Inflammatory macrophage (primary cell): ENCODE measurements at regions not wholly inside any gene's neighbourhood (a gene's known extent, or its start where the extent isn't known, plus 50 kb on each side); places are given as distances from the start of the nearest gene placed in this dataset.

Source experiments
- DNase-seq, 2 donors: peaks; one replicate each; pipeline ENCODE4 v3.0.0-alpha.2; 2020 to 2022

DNA sequence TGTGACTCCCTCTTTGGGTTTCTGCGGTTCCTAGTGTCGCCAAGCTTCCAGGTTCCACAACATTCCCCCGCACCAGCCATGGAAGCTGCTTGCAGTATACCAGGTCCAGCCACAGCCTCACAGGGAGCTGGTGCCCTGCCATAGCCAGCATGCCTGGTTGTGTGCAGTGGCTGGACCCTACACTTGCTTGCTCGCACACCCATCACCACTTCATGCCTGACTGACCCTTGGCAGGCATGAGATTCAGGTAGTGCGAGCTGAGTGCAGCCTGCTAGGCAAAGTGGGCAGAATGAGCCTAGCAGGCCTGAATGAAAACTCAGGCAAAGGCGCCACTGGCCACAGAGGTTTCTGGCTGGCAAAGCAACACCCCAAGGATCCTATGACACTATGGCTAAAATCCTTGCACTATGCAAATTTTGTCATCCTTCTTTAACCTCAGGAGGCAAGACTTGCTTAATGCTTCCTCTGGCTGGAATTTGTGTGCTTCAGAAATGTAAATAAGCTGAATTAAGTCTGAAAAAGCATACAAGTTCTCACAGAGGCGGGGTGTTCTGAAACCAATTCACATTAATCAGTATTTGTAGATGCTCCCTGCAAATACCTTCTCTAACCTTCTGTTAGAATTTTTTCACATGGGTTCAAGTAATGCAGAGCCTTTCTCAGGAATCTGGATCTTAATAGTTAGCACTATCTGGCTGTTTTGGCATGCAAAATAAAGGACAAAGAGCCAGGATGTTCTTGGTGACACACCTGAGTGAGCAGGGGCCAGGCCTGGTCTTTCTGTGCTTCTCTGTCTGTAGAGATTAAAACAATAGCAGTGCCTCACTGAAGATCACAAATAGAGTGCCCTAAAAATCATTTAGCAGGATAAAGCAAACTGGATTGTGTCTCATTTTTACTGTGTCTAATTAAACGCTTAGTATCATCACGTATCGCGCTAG is 256.9 kb downstream of the GPATCH2 start:
- no peak for DNase-seq

DNA sequence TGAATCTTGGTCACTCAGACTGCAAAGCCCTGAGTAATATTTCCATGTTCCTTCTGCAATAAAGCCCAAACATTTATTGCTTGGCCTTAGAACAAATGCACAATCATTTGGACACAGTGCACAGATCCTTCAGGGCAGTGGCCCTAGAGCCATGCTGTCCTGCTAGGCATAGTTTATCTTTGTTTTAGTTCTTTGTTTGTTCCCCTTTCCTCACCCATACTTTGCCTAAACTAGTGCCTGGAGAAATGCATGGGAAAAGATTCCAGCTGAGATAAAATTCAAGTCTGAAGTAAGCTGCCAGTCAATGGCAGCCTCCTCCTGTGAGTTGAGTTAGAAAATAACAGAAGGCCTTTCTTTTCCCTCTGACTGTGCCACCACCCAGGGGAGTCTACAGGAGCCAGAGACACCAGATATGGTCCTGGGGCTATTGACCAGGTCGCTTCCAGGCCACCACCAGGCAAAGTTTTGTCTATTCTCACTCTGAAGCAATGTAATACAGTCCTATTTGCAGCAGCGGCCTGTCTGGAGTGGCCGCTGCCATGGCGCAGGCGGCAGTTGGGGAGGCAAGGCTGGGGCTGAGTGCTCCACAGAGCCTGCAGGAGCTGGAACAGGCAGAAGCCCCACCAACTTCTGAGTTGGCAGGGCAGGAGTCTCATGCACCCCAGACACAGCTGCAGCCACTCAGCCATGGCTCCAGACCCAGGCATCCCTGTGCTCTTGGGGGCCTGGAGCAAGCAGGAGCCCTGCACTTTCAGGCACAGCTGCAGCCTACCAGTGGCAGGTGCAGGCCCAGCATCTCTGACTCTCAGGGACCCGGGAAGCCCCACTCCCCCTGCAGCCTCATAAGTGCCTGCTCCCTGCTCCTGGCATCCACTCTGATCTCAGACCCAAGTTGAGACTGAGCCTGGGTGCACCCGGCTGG is 258.6 kb downstream of the GPATCH2 start:
- no peak for DNase-seq

DNA sequence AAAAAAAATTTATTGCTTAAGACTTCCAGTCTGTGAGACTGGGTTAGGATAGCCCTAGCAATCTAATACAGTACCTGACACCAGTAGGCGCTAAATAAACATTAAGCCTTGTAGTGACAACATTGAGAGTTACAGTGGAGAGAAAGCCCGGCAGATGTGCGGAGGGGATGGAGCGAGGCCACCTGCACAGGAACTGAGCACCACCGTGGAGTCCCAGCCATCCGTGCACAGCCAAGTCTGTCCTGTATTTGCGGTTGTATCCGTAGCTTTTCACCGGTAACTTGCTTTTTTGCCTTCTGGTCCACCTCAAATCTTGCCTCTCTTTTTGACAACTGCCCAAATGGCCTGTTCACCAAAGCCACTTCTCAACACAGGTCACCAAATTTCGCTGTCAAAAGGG is 260.1 kb downstream of the GPATCH2 start:
- no peak for DNase-seq

DNA sequence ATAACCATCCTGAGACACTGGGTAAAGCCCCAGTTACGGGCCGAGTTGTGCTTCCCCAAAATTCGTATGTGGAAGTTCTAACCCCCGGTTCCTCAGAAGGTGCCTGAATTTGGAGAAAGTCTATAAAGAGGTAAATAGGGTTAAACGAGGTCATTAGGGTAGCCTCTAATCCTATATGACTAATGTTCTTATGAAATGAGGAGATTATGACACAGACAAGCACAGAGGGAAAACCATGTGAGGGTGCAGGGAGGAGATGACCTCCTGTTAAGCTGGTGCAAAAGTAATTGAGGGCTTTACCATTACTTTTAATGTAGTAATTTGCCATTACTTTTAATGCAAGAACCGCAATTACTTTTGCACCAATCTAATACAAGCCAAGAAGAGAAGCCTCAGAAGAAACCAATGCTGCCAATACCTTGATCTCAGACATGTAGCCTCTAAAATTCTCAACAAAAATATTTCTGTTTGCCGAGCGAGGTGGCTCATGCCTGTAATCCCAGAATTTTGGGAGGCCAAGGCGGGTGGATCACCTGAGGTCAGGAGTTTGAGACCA is 260.8 kb downstream of the GPATCH2 start:
- no peak for DNase-seq

DNA sequence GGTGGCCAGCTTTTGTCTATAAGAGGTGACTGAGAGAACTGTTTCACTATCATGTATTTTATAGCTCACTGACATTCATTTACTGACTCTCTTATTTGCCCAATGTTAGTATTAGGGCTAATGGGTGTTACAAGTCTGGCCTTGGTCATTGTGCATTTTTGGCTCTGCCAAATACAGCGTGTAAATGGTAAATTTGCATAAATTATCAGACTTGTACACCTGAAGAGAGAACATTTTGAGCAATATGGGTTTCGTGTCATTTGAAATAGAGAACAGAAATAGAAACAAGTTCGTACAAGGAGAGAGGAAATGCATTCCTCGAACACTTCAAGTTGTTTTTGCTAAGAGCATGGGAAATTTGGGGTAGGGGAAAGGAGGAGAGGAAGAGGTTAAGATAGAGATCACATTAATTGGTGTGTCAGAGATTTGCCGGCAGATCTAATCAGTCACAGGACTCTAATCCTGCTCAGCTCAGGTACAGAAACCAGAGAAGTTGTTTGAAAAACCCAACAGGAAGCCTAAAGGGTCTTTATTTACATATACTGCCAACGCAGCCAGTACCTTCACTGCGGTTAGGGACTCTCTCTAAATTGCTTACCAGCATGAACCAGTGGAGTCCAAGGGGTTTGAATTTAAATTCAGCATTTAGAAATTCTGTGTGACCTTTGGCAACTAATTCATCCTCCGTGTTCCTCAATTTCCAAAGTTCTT is 261.5 kb downstream of the GPATCH2 start:
- no peak for DNase-seq

DNA sequence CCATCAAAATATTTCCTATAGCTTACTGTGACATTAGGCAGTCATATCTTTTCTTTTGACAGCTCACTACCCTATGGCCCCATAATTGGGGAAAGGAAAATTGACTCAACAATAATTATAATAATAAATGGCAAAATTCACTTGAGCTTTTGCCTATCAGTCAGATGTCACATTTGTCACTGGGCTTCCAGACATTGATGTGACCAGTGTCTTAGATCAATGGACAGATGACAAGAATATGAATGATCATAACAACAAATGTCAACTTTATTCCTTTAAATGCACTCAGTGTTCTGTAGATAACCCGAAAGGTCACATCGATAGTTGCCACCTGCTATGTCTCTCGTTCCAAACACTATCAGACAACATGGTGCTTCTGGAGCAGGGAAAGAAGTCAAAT is 266.7 kb downstream of the GPATCH2 start:
- no peak for DNase-seq

DNA sequence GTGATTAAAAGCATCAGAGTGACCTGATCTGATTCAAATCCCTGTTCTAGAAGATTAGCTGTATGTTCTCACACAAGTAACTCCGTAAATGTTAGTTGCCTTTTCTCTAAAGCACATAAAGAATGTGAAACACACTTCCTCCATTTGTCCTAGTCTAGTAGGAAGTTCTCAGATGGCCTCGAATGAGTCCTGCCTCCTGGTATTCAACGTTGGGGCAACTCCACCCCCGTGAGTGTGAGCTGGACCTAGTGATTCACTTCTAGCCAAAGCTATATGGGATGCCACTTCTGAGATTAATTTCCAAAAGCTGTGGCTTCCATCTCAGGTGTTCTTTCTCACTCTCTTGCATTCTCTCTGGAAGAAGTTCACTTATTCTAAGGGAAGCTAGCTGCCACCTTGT is 267.6 kb downstream of the GPATCH2 start:
- DNase-seq = no peak

DNA sequence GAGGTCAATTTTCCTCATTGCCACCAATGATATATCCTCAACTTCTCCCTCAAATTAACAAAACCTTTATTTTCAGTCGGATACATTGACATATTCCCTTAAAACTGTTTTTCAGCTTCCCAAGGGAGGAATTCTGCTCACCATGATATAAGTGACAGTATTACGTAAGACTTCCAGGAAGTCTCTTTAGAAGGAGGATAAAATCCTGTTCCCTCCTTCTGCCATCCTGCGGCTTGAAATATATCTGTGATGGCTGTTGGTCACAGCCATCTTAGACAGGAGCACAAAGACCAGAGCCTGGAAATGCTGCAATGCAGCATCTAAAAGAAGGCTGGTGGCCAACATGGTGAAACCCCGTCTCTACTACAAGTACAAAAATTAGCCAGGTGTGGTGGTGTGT is 270.4 kb downstream of the GPATCH2 start:
- DNase-seq = no peak

DNA sequence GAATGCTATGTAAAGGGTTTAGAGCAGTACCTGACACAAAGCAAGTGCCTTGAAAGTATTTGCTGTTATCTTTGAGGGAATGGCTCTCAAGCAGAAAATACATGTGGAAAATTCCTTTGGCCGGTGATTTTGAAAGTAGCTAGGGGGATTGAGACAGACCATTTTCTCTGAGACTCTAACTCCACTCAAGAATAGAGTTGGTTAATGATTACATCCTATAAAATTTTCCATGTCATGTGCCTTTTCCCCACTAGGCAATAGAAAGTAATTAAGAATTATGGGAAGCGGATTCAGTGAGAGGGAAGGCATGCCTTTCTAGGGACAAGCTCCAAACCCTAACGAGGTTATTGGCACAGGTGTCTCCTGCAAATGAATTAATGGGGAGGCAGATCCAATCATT is 276.0 kb downstream of the GPATCH2 start:
- no peak for DNase-seq

DNA sequence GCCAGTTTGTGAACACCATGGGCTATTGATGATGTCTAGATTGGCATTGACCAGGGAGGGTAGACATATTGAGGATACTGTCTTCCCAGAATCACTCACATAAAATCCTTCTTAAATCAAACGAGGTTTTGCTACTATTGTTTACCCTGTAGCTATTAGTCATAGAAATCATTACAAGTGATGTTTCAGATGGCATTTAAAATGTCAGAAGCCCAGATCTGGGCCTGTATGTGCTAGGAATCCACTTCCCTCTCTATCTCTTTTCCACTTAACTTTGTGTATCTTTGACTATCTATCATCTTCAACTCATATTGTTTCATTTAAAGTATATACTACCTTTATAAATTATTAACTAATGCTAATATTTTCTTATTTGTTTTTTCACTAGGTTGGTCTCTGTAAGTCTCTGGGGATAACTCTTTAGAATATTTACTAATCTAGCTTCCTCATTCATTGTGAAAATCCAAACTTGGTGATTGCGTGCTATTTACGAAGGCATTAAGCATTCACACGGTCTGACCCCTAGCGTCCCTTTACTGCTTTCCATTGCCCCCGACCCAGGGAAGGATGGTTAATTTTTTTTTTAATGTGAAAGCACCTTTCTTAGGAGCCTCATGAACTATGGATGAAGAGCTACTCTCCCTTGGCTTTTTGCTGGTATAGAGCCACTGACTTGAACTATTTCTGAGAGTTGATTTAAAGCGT is 281.8 kb downstream of the GPATCH2 start:
- no peak for DNase-seq

DNA sequence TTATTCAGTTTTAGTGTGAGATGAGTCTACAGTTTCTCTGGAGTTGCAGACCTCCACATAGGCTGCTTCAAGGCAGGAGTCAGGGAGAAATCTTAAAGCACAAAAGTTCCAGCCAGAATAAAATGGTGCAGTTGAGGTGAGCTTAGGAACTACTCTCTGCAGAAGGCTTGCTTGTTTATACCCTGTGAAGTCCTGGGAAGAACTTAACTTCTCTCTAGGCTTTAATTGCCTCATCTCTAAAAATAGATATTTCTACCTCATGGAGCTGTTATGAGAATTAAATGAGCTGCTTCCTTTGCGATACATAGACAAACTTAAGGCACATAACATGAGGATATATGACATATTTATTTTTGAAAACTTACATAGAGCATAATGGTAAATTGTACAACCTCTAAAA is 286.2 kb downstream of the GPATCH2 start:
- DNase-seq = no peak

DNA sequence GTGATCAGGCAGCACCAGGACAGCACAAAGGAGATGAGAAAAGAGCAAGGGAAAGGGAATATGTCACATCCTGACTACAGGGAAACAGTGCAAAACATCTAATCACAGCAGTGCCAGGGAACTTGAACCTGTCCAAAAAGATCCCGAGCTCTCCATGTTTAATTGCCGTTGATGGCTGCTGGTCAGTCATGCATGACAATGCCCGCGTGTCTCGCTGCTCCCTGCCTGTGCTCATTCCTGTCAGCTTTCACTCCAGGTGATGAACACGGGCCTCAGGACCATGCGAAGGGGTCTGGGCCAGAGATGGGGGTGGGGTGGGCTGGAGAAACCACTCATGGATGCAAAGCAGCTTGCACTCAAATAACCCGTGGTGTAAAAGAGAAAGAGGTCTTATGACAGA is 287.0 kb downstream of the GPATCH2 start:
- no peak for DNase-seq

DNA sequence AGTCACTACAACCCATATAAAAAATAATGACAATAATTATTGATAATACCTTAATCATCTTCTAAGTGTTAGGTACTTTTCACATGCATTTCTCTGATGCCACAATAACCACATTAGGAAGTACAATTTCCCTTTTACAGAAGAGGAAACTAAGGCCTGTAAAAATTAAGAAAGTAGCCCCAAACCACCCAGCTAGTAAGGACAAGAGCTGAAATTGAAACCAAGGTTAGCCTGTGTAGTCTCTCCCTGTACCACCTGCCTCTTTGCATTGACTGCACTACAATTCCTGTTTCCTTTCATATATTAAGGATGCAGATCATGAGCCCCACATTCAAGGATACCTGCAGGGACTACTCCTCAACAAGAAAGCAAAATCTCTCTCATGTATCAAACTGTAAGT is 288.8 kb downstream of the GPATCH2 start:
- no peak for DNase-seq

DNA sequence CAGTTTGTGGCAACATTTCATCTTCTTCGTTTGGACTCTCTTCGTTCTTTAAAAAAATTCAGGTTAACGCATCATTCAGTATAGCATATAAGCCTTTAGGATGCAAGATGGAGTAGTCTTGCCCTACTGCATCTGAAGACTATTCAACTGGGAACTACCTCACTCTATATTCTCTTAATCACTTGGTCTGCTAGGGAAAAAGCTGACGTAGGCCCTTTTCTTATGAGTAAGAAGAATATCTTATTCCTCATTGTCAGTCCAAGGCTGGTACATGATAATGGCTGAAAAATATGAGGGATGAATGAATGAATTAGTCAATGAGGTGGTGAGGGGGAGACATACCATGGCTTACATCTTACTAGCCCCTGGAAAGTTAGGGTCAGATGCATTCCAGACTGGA is 294.2 kb downstream of the GPATCH2 start:
- DNase-seq = no peak

DNA sequence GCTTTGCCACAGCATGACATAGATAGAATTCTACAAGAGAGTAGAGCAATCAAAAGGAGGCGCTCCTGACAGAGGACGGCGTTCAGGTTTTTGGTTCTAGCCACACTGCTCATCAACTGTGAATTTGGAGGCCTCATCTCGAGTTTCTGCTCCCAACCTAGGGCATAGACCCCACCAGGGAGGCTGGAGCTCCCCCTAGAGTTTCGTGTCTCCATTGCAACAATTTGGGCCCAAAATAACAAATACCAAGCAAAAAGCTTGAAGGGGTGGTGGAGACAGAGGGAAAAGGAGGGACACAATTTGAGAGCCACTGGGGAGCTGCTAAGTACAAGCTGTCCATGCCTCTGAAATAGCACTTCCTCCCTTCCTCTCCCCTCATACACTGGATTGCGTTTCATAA is 297.0 kb downstream of the GPATCH2 start:
- DNase-seq = no peak

DNA sequence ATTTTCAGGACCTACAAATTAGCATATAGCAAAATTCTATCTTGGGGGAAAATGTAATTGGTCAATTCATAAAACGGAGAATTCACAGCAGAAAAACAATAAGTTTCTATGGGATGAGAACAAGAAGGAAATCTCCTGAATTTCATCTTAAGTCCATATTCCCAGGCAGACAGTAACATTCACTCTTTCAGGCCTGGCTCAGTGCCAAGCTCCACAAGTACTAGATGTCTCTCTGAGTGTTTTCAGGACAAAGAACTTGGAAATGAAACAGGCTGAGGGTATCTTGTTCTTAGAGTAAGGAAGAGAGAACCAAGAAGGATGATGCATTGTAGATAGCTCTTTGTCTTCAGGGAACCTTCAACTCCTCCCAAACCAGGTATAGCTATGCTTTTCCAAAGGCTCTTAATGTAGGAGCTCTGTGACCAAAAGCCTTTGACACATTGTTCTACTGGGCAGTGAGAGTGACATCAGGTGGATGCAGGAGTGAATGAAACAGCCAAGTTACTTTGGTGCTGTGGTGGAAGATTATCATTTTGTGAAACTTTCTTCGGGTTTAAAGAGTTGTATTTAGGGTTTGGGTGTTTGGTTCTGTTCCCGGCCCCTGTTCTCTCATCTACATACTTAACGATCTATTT is 298.3 kb downstream of the GPATCH2 start:
- DNase-seq = no peak

DNA sequence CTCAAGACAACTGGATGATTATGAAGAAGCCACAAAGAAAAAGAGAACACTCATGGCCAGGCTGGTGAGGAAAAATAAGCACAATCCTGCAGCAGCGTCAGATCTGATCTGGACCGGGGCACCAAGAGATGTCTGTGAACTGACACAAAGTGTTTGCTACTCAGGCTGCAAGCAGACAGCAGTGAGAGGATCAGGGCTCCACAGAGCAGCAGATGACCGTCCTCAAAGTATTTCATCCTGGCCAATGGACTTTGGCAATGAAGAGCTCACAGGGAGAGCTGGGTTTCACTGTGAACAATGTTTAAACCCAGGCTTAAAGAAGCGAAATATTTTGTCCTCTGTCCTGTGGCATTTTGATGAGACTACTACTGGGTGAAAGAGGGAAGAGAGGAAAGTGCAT is 299.2 kb downstream of the GPATCH2 start:
- DNase-seq = no peak

DNA sequence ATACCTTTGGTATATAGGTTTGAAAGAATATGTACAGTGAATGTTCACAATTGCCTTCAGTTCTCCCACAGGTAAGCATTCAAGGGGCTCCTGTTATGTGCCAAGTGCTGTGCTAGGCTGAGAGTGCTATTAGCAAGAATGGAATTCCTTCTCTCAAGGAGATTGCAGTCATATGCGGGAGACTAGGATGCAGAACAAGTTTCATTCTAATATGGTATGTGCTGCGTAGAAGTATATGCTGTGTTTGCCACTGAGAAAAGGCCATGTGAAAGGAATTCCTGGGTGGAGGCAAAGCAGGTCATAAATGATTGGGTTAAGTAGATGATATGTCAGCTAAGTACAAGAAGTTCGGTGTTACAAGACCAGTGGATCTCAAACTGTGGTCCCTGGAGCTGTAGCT is 303.0 kb downstream of the GPATCH2 start:
- DNase-seq = no peak

DNA sequence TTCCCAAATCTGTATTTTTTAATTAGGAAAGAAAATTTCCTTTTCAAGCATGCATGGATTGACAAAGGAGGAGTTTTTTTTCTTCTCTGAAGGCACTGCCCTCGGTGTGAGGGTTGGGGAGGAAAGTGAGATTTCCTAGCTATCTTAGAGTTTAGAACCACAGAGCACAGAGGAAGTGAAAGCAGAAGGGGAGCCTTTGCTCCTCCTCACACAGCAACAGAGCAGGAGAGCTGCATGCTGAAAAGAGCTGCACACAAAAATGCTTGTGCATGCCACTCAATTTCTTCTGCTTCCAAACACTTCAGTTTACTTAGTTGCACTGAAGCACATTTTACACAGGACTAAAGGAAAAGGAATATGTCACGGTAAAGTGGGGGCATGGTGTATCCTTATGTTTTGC is 308.1 kb downstream of the GPATCH2 start:
- DNase-seq = peak in 1 of 2 donors; percentile 9

DNA sequence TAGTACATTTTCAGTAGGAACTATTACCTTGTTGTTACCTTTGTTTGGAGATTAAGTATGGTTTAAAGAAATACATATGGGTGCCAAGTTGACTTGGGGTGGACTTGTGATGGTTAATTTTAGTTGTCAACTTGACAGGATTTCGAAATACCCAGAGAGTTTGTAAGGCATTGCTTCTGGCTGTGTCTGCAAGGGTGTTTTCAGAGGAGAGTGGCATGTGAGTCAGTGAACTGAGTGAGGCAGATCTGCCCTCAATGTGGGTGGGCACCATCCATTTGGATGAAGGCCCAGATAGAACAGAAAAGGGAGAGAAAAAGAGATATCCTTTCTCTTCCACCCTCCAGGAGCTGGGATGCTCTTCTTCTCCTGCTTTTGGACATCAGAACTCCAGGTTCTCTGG is 315.5 kb downstream of the GPATCH2 start:
- no peak for DNase-seq

DNA sequence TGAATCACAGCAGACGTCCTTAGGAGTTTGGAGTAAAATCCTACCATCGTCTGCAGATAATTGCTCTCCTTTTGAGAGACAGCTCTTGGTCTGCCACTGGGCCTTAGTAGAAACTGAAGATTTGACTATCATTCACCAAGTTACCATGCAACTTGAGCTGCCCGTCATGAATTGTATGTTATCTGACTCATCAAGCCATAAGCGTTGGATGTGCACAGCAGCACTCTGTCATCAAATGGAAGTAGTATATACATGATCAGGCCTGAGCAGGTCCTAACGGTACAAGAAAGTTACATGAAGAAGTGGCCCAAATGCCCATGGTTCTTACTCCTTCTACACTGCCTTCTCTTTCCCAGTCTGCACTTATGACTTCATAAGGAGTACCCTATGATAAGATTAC is 317.8 kb downstream of the GPATCH2 start:
- DNase-seq = no peak

DNA sequence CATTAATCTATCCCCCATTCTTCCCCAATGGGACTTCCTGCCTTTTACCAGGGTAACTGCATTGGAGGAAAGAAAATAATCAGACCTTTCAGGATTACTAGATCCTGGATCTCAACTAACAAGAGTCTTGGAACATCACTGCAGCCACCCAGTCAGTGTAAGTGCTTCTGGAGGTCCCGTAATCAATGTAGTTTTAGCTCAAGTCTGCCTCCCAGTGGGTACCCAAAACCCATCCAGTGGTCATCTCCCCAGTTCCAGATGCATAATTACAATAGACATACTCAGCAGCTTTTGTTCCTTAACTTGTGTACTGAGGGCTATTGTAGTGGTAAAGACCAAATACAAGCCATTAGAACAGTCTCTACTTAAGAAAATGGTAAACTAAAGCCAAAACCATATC is 319.1 kb downstream of the GPATCH2 start:
- no peak for DNase-seq
